Endothelial cell of umbilical vein (primary cell): ENCODE measurements at regions not wholly inside any gene's neighbourhood (a gene's known extent, or its start where the extent isn't known, plus 50 kb on each side); places are given as distances from the start of the nearest gene placed in this dataset.

Source experiments
- BruUV-seq: library from RNA; stranded (reverse); fragments of 400-500 nt; replicated peaks from 2 replicates; lab custom pipeline; 2021; lab: Mats Ljungman, UMichigan
- CTCF ChIA-PET: fragments of 300-600, 350-600 bp; sonication (Branson Sonifier 250); formaldehyde crosslinking; loops from one replicate; lab custom pipeline; 2021; ENCODE audit warnings: antibody characterized with exemption, inconsistent platforms; lab: Charles Lee
- POLR2A ChIA-PET: fragments of 300-600, 350-600 bp; sonication (Branson Sonifier 250); formaldehyde crosslinking; loops from one replicate; lab custom pipeline; 2021; ENCODE audit warnings: antibody characterized with exemption, inconsistent platforms; lab: Charles Lee
- DNase-seq: peaks from one replicate; pipeline ENCODE4 v3.0.0-alpha.2; 2011; ENCODE audit warnings: low read depth, low spot score
- FAIRE-seq: peaks from 2 replicates; lab custom pipeline; 2011; peaks lifted over from hg19 to GRCh38; lab: Jason Lieb, UNC
- H2AFZ ChIP-seq: 2 replicates; pipeline ENCODE4 v1.6.0; 2012; ENCODE audit warnings: low read depth, low read length, control low read depth, inconsistent platforms
- H3K27ac ChIP-seq: 2 replicates; pipeline ENCODE4 v1.5.1; 2011; ENCODE audit warnings: low read depth, mild to moderate bottlenecking, control low read depth, low read length, moderate library complexity; ENCODE audit not compliant: insufficient read depth
- H3K27me3 ChIP-seq, 2 experiments: 2 replicates each; pipeline versions ENCODE4 v1.6.0 to v1.6.1; 2011; ENCODE audit warnings: low read length in 2 of 2, mixed read lengths in 1 of 2; ENCODE audit not compliant: control insufficient read depth in 2 of 2, insufficient read depth in 2 of 2
- H3K36me3 ChIP-seq, 2 experiments: 2 replicates in 1 of 2; 3 replicates in 1 of 2; pipeline ENCODE4 v1.5.1; 2011; ENCODE audit warnings: low read length in 2 of 2, mild to moderate bottlenecking in 1 of 2, moderate library complexity in 1 of 2; ENCODE audit not compliant: control insufficient read depth in 2 of 2, insufficient read depth in 2 of 2; ENCODE audit errors: extremely low read depth in 1 of 2
- H3K4me1 ChIP-seq: 3 replicates; pipeline ENCODE4 v1.5.1; 2011; ENCODE audit warnings: mild to moderate bottlenecking, low read length; ENCODE audit not compliant: control insufficient read depth, insufficient read depth; ENCODE audit errors: extremely low read depth
- H3K4me2 ChIP-seq: 2 replicates; pipeline ENCODE4 v1.6.1; 2011; ENCODE audit warnings: low read length, control low read depth, mixed read lengths; ENCODE audit not compliant: insufficient read depth
- H3K4me3 ChIP-seq, 3 experiments: fragments of 200-600 bp in 1 of 3; sonication (generic), shearing (Covaris generic) in 1 of 3; replicated peaks in 1 of 3; 2 replicates each; pipeline ENCODE4 v1.5.1; 2011 to 2016; ENCODE audit warnings: control low read depth in 3 of 3, low read length in 3 of 3, mild to moderate bottlenecking in 2 of 3, inconsistent platforms in 1 of 3, low read depth in 1 of 3, moderate library complexity in 1 of 3; ENCODE audit not compliant: insufficient read depth in 1 of 3
- H3K79me2 ChIP-seq: 2 replicates; pipeline ENCODE4 v1.6.0; 2012; ENCODE audit warnings: low read length, inconsistent platforms; ENCODE audit not compliant: control insufficient read depth, insufficient read depth
- H3K9ac ChIP-seq: replicated peaks from 2 replicates; pipeline ENCODE3; 2011; ENCODE audit warnings: low read length, control low read depth; ENCODE audit not compliant: insufficient read depth; ENCODE audit errors: extremely low read depth
- H3K9me1 ChIP-seq: replicated peaks from 3 replicates; pipeline ENCODE4 v1.6.0; 2011; ENCODE audit warnings: mild to moderate bottlenecking, low read length; ENCODE audit not compliant: control insufficient read depth, insufficient read depth; ENCODE audit errors: extremely low read depth
- H3K9me3 ChIP-seq: replicated peaks from 2 replicates; pipeline ENCODE4 v1.5.1; 2012; ENCODE audit warnings: low read length, inconsistent platforms; ENCODE audit not compliant: control insufficient read depth, insufficient read depth
- H4K20me1 ChIP-seq: replicated peaks from 2 replicates; pipeline ENCODE3; 2011; ENCODE audit warnings: mild to moderate bottlenecking, low read length; ENCODE audit not compliant: control insufficient read depth, insufficient read depth; ENCODE audit errors: extremely low read depth
- EZH2 ChIP-seq: IDR thresholded peaks from 2 replicates; pipeline ENCODE4 v1.6.1; 2012; ENCODE audit warnings: borderline replicate concordance, low read depth, mild to moderate bottlenecking, moderate library complexity, low read length, inconsistent platforms; ENCODE audit not compliant: severe bottlenecking
- FOS ChIP-seq: IDR thresholded peaks from 2 replicates; pipeline ENCODE4 v1.6.1; 2011; ENCODE audit warnings: mild to moderate bottlenecking, low read length, moderate library complexity, borderline replicate concordance; ENCODE audit not compliant: insufficient read depth
- GATA2 ChIP-seq: IDR thresholded peaks from 2 replicates; pipeline ENCODE4 v1.7.0; 2011; ENCODE audit warnings: low read depth, mild to moderate bottlenecking, moderate library complexity, mixed read lengths, low read length; ENCODE audit not compliant: insufficient read length, insufficient read depth
- JUN ChIP-seq: IDR thresholded peaks from 2 replicates; pipeline ENCODE4 v1.6.1; 2011; ENCODE audit warnings: borderline replicate concordance, low read depth; ENCODE audit not compliant: insufficient read length, insufficient read depth
- MYC ChIP-seq: IDR thresholded peaks from one replicate; pipeline ENCODE4 v1.6.1; 2011; ENCODE audit warnings: mild to moderate bottlenecking, low read depth, low read length
- POLR2A ChIP-seq: IDR thresholded peaks from 2 replicates; pipeline ENCODE4 v1.6.1; 2012; ENCODE audit warnings: low read depth, mild to moderate bottlenecking, control low read depth, low read length
- POLR2AphosphoS5 ChIP-seq: IDR thresholded peaks from 2 replicates; pipeline ENCODE4 v1.6.1; 2012; ENCODE audit warnings: low read depth, mild to moderate bottlenecking, control low read depth, low read length, moderate library complexity; ENCODE audit not compliant: insufficient read depth
- dilution Hi-C: fragments of 300-500 bp; cut with MboI; formaldehyde crosslinking; loops from one replicate; pipeline ENCODE4 v1.15.0; 2019; ENCODE audit warnings: low sequenced_read_pairs; ENCODE audit not compliant: extremely low pct_ligation_motif_present
- intact Hi-C: fragments of 100-400 bp; cut with micrococcal nuclease; formaldehyde crosslinking; loops from one replicate; pipeline ENCODE4 v1.10.0; 2022
- TF ChIP-seq, protein P1 (sequence below): IDR thresholded peaks from 2 replicates; pipeline ENCODE4 v1.6.1; 2011; ENCODE audit not compliant: insufficient read depth, insufficient read length
- TF ChIP-seq, protein P2 (sequence below), 2 donors: IDR thresholded peaks; 1 replicate in 1 of 2; 2 replicates in 1 of 2; pipeline ENCODE4 v1.5.1; 2011; ENCODE audit warnings: low read length in 2 of 2, mild to moderate bottlenecking in 2 of 2, moderate library complexity in 2 of 2, control low read depth in 1 of 2, inconsistent platforms in 1 of 2, low read depth in 1 of 2; ENCODE audit not compliant: insufficient read depth in 1 of 2; ENCODE audit errors: extremely low read depth in 1 of 2

DNA sequence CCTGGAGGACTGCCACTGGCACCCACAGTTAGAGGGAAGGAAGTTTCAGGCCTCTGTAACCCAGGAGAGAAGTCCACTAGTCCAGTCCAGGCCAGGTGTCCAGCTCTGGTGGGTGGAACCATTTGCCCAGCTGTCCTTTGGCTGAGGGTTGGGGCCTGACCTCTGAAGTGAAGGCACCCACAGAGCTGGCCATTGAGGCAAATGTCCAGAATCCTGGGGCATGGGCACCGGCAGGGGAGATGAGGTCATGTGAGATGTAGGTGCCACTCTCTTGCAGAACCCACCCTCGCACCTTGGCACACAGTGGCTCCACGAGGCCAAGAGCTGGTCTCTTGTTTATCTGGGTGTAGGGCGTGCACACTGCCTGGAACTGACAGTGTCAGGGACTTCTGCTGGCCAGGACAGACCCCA, 162.8 kb downstream of the SMAD6 start:
- H4K20me1 ChIP-seq: no peaks in the 10 kb centered on the region
- no peaks in the 10 kb centered on the region for H3K9me1 ChIP-seq
- H3K9me3 ChIP-seq: no peaks in the 10 kb centered on the region
- no peaks in the 10 kb centered on the region for H3K36me3 ChIP-seq
- ChIA-PET POLR2A (no interaction called here), CTCF (interaction anchor here (1.8 to 2.3 kb wide), 2 partner anchors 13 to 19 kb away, joined by 6 to 17 read pairs; no protein-coding TSS in a partner anchor)
- H3K27me3 ChIP-seq: no peaks in the 10 kb centered on the region
- intact Hi-C loops (no loop called here), dilution Hi-C loops (no loop called here)
- TF ChIP-seq POLR2AphosphoS5 (no peak), EZH2 (no peak), MYC (no peak), GATA2 (no peak), JUN (no peak), POLR2A (no peak), FOS (no peak)
- TF ChIP-seq, protein P1, sequence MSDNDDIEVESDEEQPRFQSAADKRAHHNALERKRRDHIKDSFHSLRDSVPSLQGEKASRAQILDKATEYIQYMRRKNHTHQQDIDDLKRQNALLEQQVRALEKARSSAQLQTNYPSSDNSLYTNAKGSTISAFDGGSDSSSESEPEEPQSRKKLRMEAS: no peak
- TF ChIP-seq, protein P2, sequence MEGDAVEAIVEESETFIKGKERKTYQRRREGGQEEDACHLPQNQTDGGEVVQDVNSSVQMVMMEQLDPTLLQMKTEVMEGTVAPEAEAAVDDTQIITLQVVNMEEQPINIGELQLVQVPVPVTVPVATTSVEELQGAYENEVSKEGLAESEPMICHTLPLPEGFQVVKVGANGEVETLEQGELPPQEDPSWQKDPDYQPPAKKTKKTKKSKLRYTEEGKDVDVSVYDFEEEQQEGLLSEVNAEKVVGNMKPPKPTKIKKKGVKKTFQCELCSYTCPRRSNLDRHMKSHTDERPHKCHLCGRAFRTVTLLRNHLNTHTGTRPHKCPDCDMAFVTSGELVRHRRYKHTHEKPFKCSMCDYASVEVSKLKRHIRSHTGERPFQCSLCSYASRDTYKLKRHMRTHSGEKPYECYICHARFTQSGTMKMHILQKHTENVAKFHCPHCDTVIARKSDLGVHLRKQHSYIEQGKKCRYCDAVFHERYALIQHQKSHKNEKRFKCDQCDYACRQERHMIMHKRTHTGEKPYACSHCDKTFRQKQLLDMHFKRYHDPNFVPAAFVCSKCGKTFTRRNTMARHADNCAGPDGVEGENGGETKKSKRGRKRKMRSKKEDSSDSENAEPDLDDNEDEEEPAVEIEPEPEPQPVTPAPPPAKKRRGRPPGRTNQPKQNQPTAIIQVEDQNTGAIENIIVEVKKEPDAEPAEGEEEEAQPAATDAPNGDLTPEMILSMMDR (IDR thresholded peaks at IDR 0.05; ENCODE audit: extremely low read depth in 1 of 2, insufficient read depth in 1 of 2, low read depth in 1 of 2, low read length in 2 of 2): no peak
- no peaks in the 10 kb centered on the region for H3K79me2 ChIP-seq
- H3K4me1 ChIP-seq: no peaks in the 10 kb centered on the region
- H3K9ac ChIP-seq: no peak overlapping the region
- H3K4me2 ChIP-seq: no peak overlapping the region
- H3K27ac ChIP-seq: no peak overlapping the region
- FAIRE-seq: no peak
- BruUV-seq: no TSS peak
- no peak for DNase-seq
- no peak overlapping the region for H3K4me3 ChIP-seq
- H2AFZ ChIP-seq: no peak overlapping the region
